Neural crest cell (in vitro differentiated cells): ENCODE measurements at regions not wholly inside any gene's neighbourhood (a gene's known extent, or its start where the extent isn't known, plus 50 kb on each side); places are given as distances from the start of the nearest gene placed in this dataset.

Source experiments
- DNase-seq: peaks from one replicate; pipeline ENCODE4 v3.0.0; 2021; ENCODE audit warnings: low read depth, mixed read lengths, low spot score
- H3K27ac Mint-ChIP-seq: one replicate; pipeline ENCODE4 v1.8.0; 2021; ENCODE audit warnings: mild to moderate bottlenecking, mixed read lengths; ENCODE audit not compliant: unreplicated experiment
- H3K27me3 Mint-ChIP-seq: 2 replicates; pipeline ENCODE4 v1.8.0; 2021; ENCODE audit warnings: low read depth, mild to moderate bottlenecking, mixed read lengths
- H3K36me3 Mint-ChIP-seq: 2 replicates; pipeline ENCODE4 v1.8.0; 2021; ENCODE audit warnings: low read depth, mild to moderate bottlenecking, mixed read lengths
- H3K4me1 Mint-ChIP-seq: 2 replicates; pipeline ENCODE4 v1.8.0; 2021; ENCODE audit warnings: mixed read lengths
- H3K4me3 Mint-ChIP-seq: one replicate; pipeline ENCODE4 v1.8.0; 2021; ENCODE audit warnings: mild to moderate bottlenecking, mixed read lengths
- H3K9me3 Mint-ChIP-seq: 2 replicates; pipeline ENCODE4 v1.8.0; 2021; ENCODE audit warnings: mixed read lengths
- TF ChIP-seq, protein P1 (sequence below): fragments of 200-600 bp; sonication (generic); conservative IDR thresholded peaks from 2 replicates; pipeline ENCODE4 v1.5.0; 2021; ENCODE audit warnings: antibody characterized with exemption, mild to moderate bottlenecking

- no peaks in the 10 kb centered on the region for H3K4me1 Mint-ChIP-seq
- TF ChIP-seq, protein P1, sequence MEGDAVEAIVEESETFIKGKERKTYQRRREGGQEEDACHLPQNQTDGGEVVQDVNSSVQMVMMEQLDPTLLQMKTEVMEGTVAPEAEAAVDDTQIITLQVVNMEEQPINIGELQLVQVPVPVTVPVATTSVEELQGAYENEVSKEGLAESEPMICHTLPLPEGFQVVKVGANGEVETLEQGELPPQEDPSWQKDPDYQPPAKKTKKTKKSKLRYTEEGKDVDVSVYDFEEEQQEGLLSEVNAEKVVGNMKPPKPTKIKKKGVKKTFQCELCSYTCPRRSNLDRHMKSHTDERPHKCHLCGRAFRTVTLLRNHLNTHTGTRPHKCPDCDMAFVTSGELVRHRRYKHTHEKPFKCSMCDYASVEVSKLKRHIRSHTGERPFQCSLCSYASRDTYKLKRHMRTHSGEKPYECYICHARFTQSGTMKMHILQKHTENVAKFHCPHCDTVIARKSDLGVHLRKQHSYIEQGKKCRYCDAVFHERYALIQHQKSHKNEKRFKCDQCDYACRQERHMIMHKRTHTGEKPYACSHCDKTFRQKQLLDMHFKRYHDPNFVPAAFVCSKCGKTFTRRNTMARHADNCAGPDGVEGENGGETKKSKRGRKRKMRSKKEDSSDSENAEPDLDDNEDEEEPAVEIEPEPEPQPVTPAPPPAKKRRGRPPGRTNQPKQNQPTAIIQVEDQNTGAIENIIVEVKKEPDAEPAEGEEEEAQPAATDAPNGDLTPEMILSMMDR = no peak
- H3K27ac Mint-ChIP-seq = peak overlapping the region; percentile 89
- H3K4me3 Mint-ChIP-seq = no peak overlapping the region
- DNase-seq = no peak
- H3K36me3 Mint-ChIP-seq = no peaks in the 10 kb centered on the region
- peaks cover 6% of the 10 kb centered on the region for H3K27me3 Mint-ChIP-seq
- H3K9me3 Mint-ChIP-seq = no peaks in the 10 kb centered on the region
These were observed 334.3 kb downstream of the C16orf95 start for GRCh38 chr16:86982912-86983311.

GRCh38 chr16:86983621-86984020 is 333.6 kb downstream of the C16orf95 start:
- Mint-ChIP-seq H3K27ac (no peak overlapping the region), H3K27me3 (peaks cover 6% of the 10 kb centered on the region), H3K4me3 (no peak overlapping the region), H3K4me1 (no peaks in the 10 kb centered on the region), H3K36me3 (no peaks in the 10 kb centered on the region), H3K9me3 (no peaks in the 10 kb centered on the region)
- no peak for DNase-seq
- TF ChIP-seq, protein P1 = no peak

DNA sequence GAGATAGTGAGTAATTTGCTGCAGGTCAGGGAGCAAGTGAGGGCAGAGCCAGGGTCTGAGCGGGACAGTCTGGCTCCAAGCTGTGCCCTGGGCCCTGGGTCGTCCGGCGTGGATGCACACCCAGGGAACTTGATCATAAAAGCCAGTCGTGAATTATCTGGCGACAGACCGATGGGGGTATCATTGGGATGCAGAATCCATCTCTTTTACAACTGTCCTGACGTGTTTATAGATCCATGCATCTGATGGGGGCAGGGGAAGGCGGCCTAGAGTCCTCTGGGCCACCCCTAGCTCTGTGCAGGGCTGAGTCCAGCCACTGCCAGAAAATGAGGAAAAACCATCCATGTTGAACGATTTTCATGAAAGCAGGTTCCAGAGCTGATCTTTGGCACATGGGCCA is 332.8 kb downstream of the C16orf95 start:
- Mint-ChIP-seq H3K27ac (peak overlapping the region; percentile 12), H3K36me3 (no peaks in the 10 kb centered on the region), H3K9me3 (no peaks in the 10 kb centered on the region), H3K27me3 (peaks cover 6% of the 10 kb centered on the region), H3K4me1 (no peaks in the 10 kb centered on the region), H3K4me3 (no peak overlapping the region)
- DNase-seq = no peak
- TF ChIP-seq, protein P1 = no peak

DNA sequence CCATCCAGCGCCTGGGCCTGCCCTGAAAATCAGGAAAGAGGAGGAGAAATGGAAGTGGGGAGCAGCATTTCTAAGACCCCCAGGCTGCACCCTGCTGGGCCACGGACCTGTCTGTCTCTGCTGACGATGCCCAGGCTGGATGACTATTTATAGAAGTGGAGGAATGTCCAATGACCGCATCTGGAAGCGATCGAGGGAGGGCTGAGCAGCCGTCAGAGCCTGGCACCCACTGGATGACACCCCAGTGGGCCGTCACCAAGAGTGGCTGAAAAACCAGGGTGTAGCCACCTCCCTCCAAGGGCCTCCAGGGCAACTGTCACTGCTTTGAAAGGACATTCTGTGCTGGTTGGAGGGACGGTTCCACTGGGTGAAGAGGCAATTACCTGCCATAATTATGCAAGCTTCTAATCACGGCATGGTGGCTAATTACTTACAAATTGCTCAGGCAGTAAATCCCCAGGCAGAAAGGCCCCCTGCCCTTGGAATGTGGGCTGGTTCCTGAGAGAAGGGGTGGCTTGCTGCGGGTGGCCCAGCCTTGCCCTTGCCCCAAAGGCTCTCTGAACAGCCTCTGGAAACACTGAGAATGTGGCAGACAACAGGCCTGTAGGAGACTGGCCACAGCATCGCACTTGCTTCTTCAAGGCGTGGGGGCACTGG is 332.1 kb downstream of the C16orf95 start:
- TF ChIP-seq, protein P1 = no peak
- no peaks in the 10 kb centered on the region for H3K9me3 Mint-ChIP-seq
- no peak for DNase-seq
- H3K27ac Mint-ChIP-seq = no peak overlapping the region
- H3K4me3 Mint-ChIP-seq = no peak overlapping the region
- peaks cover 4% of the 10 kb centered on the region for H3K27me3 Mint-ChIP-seq
- H3K4me1 Mint-ChIP-seq = peaks cover 3% of the 10 kb centered on the region
- no peaks in the 10 kb centered on the region for H3K36me3 Mint-ChIP-seq

GRCh38 chr16:86985648-86986015 is 331.6 kb downstream of the C16orf95 start:
- H3K27ac Mint-ChIP-seq = no peak overlapping the region
- TF ChIP-seq, protein P1 = no peak
- no peaks in the 10 kb centered on the region for H3K27me3 Mint-ChIP-seq
- DNase-seq = no peak
- H3K4me3 Mint-ChIP-seq = no peak overlapping the region
- peaks cover 6% of the 10 kb centered on the region for H3K4me1 Mint-ChIP-seq
- no peaks in the 10 kb centered on the region for H3K9me3 Mint-ChIP-seq
- H3K36me3 Mint-ChIP-seq = no peaks in the 10 kb centered on the region

DNA sequence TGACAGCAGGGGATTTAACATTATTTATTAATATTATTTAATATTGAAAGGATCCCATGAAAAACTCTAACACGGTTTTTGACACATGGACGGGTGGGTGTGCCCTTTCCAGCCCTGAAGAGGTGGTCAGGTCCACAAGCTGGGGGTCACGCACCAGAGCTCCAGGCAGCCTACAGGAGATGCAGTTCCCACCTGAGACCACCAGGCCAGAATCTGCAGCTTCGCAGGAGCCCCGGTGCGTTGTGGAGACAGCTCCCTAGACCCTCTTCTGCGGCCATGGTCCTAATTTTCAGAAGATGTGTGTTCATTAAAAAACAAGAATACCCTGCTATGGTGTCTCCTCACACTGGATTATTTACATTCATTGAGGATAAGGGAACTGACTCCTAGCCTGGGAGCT is 331.1 kb downstream of the C16orf95 start:
- no peak overlapping the region for H3K27ac Mint-ChIP-seq
- no peak for DNase-seq
- H3K27me3 Mint-ChIP-seq = no peaks in the 10 kb centered on the region
- no peaks in the 10 kb centered on the region for H3K9me3 Mint-ChIP-seq
- TF ChIP-seq, protein P1 = peak; percentile 26
- H3K4me1 Mint-ChIP-seq = peaks cover 6% of the 10 kb centered on the region
- no peak overlapping the region for H3K4me3 Mint-ChIP-seq
- H3K36me3 Mint-ChIP-seq = no peaks in the 10 kb centered on the region
